SK-N-SH (cell line): ENCODE measurements at regions not wholly inside any gene's neighbourhood (a gene's known extent, or its start where the extent isn't known, plus 50 kb on each side); places are given as distances from the start of the nearest gene placed in this dataset.

Experiments used
- CTCF ChIA-PET: fragments of 300-600, 350-600 bp; formaldehyde crosslinking; extraction: SDS; loops from one replicate; lab custom pipeline; 2021; lab: Yijun Ruan, JAX
- POLR2A ChIA-PET: fragments of 350-600 bp; sonication (Branson Sonifier 250); formaldehyde crosslinking; extraction: SDS; loops from one replicate; lab custom pipeline; 2020; ENCODE audit warnings: antibody characterized with exemption, inconsistent platforms; lab: Yijun Ruan, JAX
- DNase-seq: peaks from one replicate; pipeline ENCODE4 v3.0.0; 2012
- H2AFZ ChIP-seq: fragments of 200-600 bp; sonication (generic); 2 replicates; pipeline ENCODE4 v1.8.1; 2016; ENCODE audit warnings: antibody characterized with exemption, mild to moderate bottlenecking, low read depth
- H3F3A ChIP-seq: fragments of 200-600 bp; sonication (generic); replicated peaks from 2 replicates; pipeline ENCODE3; 2016; ENCODE audit warnings: antibody characterized with exemption, mild to moderate bottlenecking; ENCODE audit not compliant: insufficient read depth
- H3K27ac ChIP-seq, 2 experiments: fragments of 200-500 bp in 1 of 2; fragments of 200-600 bp in 1 of 2; sonication (Bioruptor generic) in 1 of 2; sonication (generic), shearing (Covaris generic) in 1 of 2; 2 replicates each; pipeline versions ENCODE4 v1.5.1 to v1.6.1; 2014 to 2016; ENCODE audit warnings: low read depth in 2 of 2, inconsistent platforms in 1 of 2, low read length in 1 of 2, mild to moderate bottlenecking in 1 of 2, mixed read lengths in 1 of 2
- H3K27me3 ChIP-seq: fragments of 200-600 bp; sonication (generic), shearing (Covaris generic); 2 replicates; pipeline ENCODE4 v1.6.1; 2016; ENCODE audit warnings: mixed run types; ENCODE audit not compliant: insufficient read depth
- H3K36me3 ChIP-seq, 2 experiments: fragments of 200-500 bp in 1 of 2; fragments of 200-600 bp in 1 of 2; sonication (Bioruptor generic) in 1 of 2; sonication (generic) in 1 of 2; replicated peaks in 1 of 2; 2 replicates each; pipeline versions ENCODE3 to v1.5.1; 2014 to 2016; ENCODE audit warnings: low read length in 1 of 2, mild to moderate bottlenecking in 1 of 2; ENCODE audit not compliant: insufficient read depth in 2 of 2, control insufficient read depth in 1 of 2
- H3K4me1 ChIP-seq, 2 experiments: fragments of 200-500 bp in 1 of 2; fragments of 200-600 bp in 1 of 2; sonication (Bioruptor generic) in 1 of 2; sonication (generic), shearing (Covaris generic) in 1 of 2; 2 replicates each; pipeline versions ENCODE4 v1.5.1 to v1.6.1; 2014 to 2016; ENCODE audit warnings: low read depth in 1 of 2, low read length in 1 of 2, mixed run types in 1 of 2; ENCODE audit not compliant: insufficient read depth in 2 of 2, control insufficient read depth in 1 of 2
- H3K4me2 ChIP-seq: fragments of 200-600 bp; sonication (generic), shearing (Covaris generic); 2 replicates; pipeline ENCODE4 v1.6.1; 2017; ENCODE audit warnings: mixed run types
- H3K4me3 ChIP-seq, 2 experiments: fragments of 200-500 bp in 1 of 2; fragments of 200-600 bp in 1 of 2; sonication (Bioruptor generic) in 1 of 2; sonication (generic), shearing (Covaris generic) in 1 of 2; 2 replicates each; pipeline versions ENCODE4 v1.5.1 to v1.8.1; 2014 to 2016; ENCODE audit warnings: low read depth in 2 of 2, inconsistent platforms in 1 of 2, low read length in 1 of 2, mild to moderate bottlenecking in 1 of 2, mixed read lengths in 1 of 2, moderate library complexity in 1 of 2
- H3K79me2 ChIP-seq: fragments of 200-600 bp; sonication (generic); 2 replicates; pipeline ENCODE4 v1.8.1; 2017; ENCODE audit warnings: mild to moderate bottlenecking; ENCODE audit not compliant: insufficient read depth
- H3K9ac ChIP-seq: fragments of 200-600 bp; sonication (generic); 2 replicates; pipeline ENCODE4 v1.6.1; 2017; ENCODE audit warnings: mixed run types
- H3K9me2 ChIP-seq: fragments of 200-600 bp; sonication (generic); 2 replicates; pipeline ENCODE4 v1.6.1; 2017; ENCODE audit warnings: mixed run types
- H3K9me3 ChIP-seq: fragments of 200-600 bp; sonication (generic); 2 replicates; pipeline ENCODE4 v1.6.1; 2017; ENCODE audit warnings: mixed run types, mild to moderate bottlenecking, moderate library complexity
- H4K20me1 ChIP-seq: fragments of 200-600 bp; sonication (generic); 2 replicates; pipeline ENCODE4 v1.6.1; 2017; ENCODE audit warnings: mild to moderate bottlenecking, mixed run types; ENCODE audit not compliant: insufficient read depth
- FOSL2 ChIP-seq: IDR thresholded peaks from 2 replicates; pipeline ENCODE4 v1.4.0; 2012; ENCODE audit warnings: low read depth, mild to moderate bottlenecking, moderate library complexity, borderline replicate concordance
- FOXM1 ChIP-seq: IDR thresholded peaks from 2 replicates; pipeline ENCODE4 v1.4.0; 2012; ENCODE audit warnings: low read depth, mild to moderate bottlenecking
- GABPA ChIP-seq: IDR thresholded peaks from 2 replicates; pipeline ENCODE4 v1.4.0; 2012; ENCODE audit warnings: low read depth, mild to moderate bottlenecking
- GATA2 ChIP-seq: sonication (generic); formaldehyde crosslinking; IDR thresholded peaks from 2 replicates; pipeline ENCODE4 v1.5.0; 2020; ENCODE audit warnings: mild to moderate bottlenecking, missing genetic modification reagents
- JUND ChIP-seq: IDR thresholded peaks from 2 replicates; pipeline ENCODE4 v1.4.0; 2012
- MAX ChIP-seq: IDR thresholded peaks from 2 replicates; pipeline ENCODE4 v1.4.0; 2012; ENCODE audit warnings: low read depth
- NRF1 ChIP-seq: IDR thresholded peaks from 2 replicates; pipeline ENCODE4 v1.6.1; 2012; ENCODE audit warnings: low read depth, mild to moderate bottlenecking, low read length
- RAD21 ChIP-seq: IDR thresholded peaks from 2 replicates; pipeline ENCODE4 v1.6.1; 2012; ENCODE audit warnings: mild to moderate bottlenecking, low read length
- RCOR1 ChIP-seq: fragments of 150-350 bp; IDR thresholded peaks from 2 replicates; pipeline ENCODE4 v1.6.1; 2017; ENCODE audit warnings: antibody characterized with exemption, low read length
- RFX5 ChIP-seq: IDR thresholded peaks from 2 replicates; pipeline ENCODE4 v1.6.1; 2012; ENCODE audit warnings: mild to moderate bottlenecking, improper control_type of control experiment, low read length
- SIN3A ChIP-seq: IDR thresholded peaks from 2 replicates; pipeline ENCODE4 v1.6.1; 2012; ENCODE audit warnings: low read depth, mild to moderate bottlenecking, low read length, moderate library complexity, borderline replicate concordance
- TAF1 ChIP-seq: IDR thresholded peaks from 2 replicates; pipeline ENCODE4 v1.6.1; 2012; ENCODE audit warnings: low read depth, mild to moderate bottlenecking, low read length, moderate library complexity, borderline replicate concordance
- TCF12 ChIP-seq: IDR thresholded peaks from 2 replicates; pipeline ENCODE4 v1.4.0; 2012
- TEAD4 ChIP-seq: IDR thresholded peaks from 2 replicates; pipeline ENCODE4 v1.4.0; 2012; ENCODE audit warnings: mild to moderate bottlenecking, borderline replicate concordance; ENCODE audit not compliant: insufficient read depth
- USF1 ChIP-seq: IDR thresholded peaks from 2 replicates; pipeline ENCODE4 v1.4.0; 2012; ENCODE audit warnings: low read depth, borderline replicate concordance
- YY1 ChIP-seq: IDR thresholded peaks from 2 replicates; pipeline ENCODE4 v1.4.0; 2012; ENCODE audit warnings: low read depth, mild to moderate bottlenecking
- WGBS: methylation state at CpG from one replicate; pipeline ENCODE4 v1.1.6; 2017; ENCODE audit warnings: low lambda C conversion rate; 5-methylcytosine and 5-hydroxymethylcytosine counted together
- TF ChIP-seq, protein P1 (sequence below): IDR thresholded peaks from 2 replicates; pipeline ENCODE4 v1.4.0; 2012; ENCODE audit warnings: low read depth, borderline replicate concordance
- TF ChIP-seq, protein P2 (sequence below): IDR thresholded peaks from 2 replicates; pipeline ENCODE4; 2012
- TF ChIP-seq, protein P3 (sequence below): fragments of 150-350 bp; IDR thresholded peaks from 2 replicates; pipeline ENCODE4 v1.6.1; 2017; ENCODE audit warnings: antibody characterized with exemption, low read length, low read depth, borderline replicate concordance
- TF ChIP-seq, protein P4 (sequence below): fragments of 200-600 bp; sonication (generic); IDR thresholded peaks from 2 replicates; pipeline ENCODE4 v1.6.1; 2017; ENCODE audit warnings: antibody characterized with exemption, mild to moderate bottlenecking, moderate library complexity

GRCh38 chr10:124206616-124207015 is 113.2 kb upstream of the CHST15 start (continued):
- TF ChIP-seq RCOR1 (no peak), YY1 (no peak), SIN3A (no peak)

DNA sequence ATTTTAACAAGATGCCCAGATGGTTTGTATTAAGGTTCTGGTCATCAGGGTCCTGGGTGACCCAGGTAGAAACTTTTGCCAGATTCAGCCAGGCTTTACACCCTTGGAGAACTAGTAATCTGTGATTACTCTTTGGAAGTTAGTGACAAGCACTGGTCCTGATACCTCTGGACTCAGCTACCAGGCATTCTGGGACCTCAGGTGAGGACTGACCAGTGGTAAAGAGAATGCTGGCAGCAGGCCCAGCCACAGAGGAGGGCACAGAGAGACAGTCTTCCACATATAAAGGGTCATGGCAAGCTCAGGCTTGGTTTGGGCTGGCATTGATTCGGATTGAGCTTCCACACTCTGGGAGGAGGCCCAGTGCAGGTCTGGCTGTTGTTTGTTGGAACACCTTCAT is 112.0 kb upstream of the CHST15 start:
- WGBS: 0% methylated on average over 1 of the region's 1 CpG
- no peaks in the 10 kb centered on the region for H3F3A ChIP-seq

More for the DNA sequence above, 112.0 kb upstream of the CHST15 start:
- H3K79me2 ChIP-seq: no peaks in the 10 kb centered on the region
- H2AFZ ChIP-seq: no peak overlapping the region
- no peaks in the 10 kb centered on the region for H3K27me3 ChIP-seq
- TF ChIP-seq FOSL2 (no peak), USF1 (no peak), NRF1 (no peak), RCOR1 (no peak), TEAD4 (no peak), TAF1 (no peak), TCF12 (no peak), GATA2 (CRISPR knock-in tag) (no peak), SIN3A (no peak), GABPA (no peak), FOXM1 (no peak), RFX5 (no peak), JUND (no peak), RAD21 (no peak), MAX (no peak)
- TF ChIP-seq, protein P1, sequence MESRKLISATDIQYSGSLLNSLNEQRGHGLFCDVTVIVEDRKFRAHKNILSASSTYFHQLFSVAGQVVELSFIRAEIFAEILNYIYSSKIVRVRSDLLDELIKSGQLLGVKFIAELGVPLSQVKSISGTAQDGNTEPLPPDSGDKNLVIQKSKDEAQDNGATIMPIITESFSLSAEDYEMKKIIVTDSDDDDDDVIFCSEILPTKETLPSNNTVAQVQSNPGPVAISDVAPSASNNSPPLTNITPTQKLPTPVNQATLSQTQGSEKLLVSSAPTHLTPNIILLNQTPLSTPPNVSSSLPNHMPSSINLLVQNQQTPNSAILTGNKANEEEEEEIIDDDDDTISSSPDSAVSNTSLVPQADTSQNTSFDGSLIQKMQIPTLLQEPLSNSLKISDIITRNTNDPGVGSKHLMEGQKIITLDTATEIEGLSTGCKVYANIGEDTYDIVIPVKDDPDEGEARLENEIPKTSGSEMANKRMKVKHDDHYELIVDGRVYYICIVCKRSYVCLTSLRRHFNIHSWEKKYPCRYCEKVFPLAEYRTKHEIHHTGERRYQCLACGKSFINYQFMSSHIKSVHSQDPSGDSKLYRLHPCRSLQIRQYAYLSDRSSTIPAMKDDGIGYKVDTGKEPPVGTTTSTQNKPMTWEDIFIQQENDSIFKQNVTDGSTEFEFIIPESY: no peak
- TF ChIP-seq, protein P2, sequence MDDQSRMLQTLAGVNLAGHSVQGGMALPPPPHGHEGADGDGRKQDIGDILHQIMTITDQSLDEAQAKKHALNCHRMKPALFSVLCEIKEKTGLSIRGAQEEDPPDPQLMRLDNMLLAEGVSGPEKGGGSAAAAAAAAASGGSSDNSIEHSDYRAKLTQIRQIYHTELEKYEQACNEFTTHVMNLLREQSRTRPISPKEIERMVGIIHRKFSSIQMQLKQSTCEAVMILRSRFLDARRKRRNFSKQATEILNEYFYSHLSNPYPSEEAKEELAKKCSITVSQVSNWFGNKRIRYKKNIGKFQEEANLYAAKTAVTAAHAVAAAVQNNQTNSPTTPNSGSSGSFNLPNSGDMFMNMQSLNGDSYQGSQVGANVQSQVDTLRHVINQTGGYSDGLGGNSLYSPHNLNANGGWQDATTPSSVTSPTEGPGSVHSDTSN: no peak
- TF ChIP-seq, protein P3, sequence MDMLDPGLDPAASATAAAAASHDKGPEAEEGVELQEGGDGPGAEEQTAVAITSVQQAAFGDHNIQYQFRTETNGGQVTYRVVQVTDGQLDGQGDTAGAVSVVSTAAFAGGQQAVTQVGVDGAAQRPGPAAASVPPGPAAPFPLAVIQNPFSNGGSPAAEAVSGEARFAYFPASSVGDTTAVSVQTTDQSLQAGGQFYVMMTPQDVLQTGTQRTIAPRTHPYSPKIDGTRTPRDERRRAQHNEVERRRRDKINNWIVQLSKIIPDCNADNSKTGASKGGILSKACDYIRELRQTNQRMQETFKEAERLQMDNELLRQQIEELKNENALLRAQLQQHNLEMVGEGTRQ: no peak
- TF ChIP-seq, protein P4, sequence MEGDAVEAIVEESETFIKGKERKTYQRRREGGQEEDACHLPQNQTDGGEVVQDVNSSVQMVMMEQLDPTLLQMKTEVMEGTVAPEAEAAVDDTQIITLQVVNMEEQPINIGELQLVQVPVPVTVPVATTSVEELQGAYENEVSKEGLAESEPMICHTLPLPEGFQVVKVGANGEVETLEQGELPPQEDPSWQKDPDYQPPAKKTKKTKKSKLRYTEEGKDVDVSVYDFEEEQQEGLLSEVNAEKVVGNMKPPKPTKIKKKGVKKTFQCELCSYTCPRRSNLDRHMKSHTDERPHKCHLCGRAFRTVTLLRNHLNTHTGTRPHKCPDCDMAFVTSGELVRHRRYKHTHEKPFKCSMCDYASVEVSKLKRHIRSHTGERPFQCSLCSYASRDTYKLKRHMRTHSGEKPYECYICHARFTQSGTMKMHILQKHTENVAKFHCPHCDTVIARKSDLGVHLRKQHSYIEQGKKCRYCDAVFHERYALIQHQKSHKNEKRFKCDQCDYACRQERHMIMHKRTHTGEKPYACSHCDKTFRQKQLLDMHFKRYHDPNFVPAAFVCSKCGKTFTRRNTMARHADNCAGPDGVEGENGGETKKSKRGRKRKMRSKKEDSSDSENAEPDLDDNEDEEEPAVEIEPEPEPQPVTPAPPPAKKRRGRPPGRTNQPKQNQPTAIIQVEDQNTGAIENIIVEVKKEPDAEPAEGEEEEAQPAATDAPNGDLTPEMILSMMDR: no peak
- H3K9me2 ChIP-seq: no peaks in the 10 kb centered on the region
- ChIA-PET CTCF (interaction anchor here (1.0 to 1.3 kb wide), 3 partner anchors 11 to 23 kb away, joined by 3 to 4 read pairs (median 3); no protein-coding TSS in a partner anchor), POLR2A (no interaction called here)
- H3K9me3 ChIP-seq: no peaks in the 10 kb centered on the region
- no peak overlapping the region for H3K4me2 ChIP-seq
- H3K9ac ChIP-seq: no peak overlapping the region
- no peaks in the 10 kb centered on the region for H3K4me1 ChIP-seq
- DNase-seq: no peak
- H4K20me1 ChIP-seq: no peaks in the 10 kb centered on the region
- H3K27ac ChIP-seq: no peak overlapping the region
- no peaks in the 10 kb centered on the region for H3K36me3 ChIP-seq
- H3K4me3 ChIP-seq: no peak overlapping the region
